NCI-H2196 (cell line): ENCODE measurements at regions not wholly inside any gene's neighbourhood (a gene's known extent, or its start where the extent isn't known, plus 50 kb on each side); places are given as distances from the start of the nearest gene placed in this dataset.
"Not testable (repeated sequence)": the region's sequence is repeated elsewhere in the genome, so short reads cannot be mapped to it uniquely, and the experiment has no call there.

Experiments
- DNase-seq: peaks from one replicate; lab custom pipeline; 2025; ENCODE audit not compliant: unreplicated experiment; lab: John Stamatoyannopoulos, UW

DNA sequence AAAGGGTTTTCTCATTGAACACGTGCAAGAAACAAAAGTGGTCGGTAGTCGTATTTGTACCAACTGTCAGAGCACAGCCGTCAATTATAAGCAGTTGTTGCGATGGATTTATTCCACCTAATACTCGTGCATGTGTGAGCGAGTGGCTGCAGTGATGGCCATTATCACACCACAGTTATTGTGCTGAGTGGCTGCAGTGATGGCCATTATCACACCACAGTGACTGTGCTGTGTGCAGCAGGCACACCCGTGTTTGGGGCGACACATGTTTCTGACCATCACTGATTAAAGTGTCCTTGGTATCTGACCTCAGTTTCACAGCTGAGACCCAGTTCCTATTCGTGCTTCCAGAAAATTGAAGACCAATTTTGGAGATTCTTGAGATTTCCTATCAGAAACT lies 142.9 kb upstream of the PFKP start:
- no peak for DNase-seq

DNA sequence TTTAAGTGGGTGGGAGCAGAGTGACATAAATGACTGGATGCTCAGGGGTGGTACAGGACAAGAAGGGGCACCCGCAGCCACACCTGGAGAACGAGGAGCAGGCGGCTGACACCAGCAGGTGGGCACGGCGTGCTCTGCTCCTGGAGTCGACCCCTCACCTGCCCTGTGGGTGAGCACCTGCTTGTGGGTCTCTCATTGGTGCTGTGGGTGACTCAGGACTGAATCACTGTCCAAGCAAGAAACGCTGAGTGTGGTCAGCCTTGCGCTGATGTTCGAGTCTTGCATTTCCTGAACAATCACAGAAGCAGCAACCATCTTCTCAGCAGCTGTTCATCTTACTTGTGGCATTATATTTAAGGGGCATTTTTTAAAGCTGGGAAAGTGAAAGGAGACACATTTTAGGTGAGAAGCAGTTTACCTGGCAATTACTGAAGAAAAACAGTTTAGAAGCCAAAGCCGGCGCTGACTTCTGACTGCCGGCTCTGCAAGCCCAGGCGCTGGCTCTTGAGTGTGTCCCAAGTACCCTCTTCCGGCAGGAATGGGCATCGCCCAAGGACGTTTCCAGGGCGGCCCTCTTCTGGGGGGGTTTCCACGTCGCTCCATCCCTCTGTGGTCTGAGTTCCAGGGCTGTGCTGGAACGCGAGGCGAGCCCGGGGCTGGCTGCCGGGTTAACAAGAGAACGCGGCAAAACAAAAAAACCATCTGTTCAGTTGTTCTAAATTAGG lies 145.2 kb upstream of the PFKP start:
- no peak for DNase-seq

DNA sequence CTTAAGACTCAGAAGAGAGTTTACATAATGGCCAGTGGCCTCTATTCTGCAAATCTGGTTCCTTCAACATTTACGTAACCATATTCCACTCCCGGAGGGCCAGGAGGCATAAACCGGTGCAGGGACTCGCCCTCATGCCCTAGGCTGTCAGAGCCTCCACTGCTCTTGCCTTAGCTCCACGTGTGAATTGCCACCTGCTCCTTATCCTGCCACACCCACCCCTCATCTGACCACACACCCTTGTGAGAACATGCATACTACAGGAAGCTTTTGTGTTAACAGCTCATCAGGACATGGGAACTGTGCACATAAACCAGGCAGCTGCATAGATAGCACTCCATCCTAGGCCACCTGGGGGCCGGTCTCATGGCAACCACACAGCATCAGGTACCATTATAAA lies 146.7 kb upstream of the PFKP start:
- DNase-seq, result no peak

DNA sequence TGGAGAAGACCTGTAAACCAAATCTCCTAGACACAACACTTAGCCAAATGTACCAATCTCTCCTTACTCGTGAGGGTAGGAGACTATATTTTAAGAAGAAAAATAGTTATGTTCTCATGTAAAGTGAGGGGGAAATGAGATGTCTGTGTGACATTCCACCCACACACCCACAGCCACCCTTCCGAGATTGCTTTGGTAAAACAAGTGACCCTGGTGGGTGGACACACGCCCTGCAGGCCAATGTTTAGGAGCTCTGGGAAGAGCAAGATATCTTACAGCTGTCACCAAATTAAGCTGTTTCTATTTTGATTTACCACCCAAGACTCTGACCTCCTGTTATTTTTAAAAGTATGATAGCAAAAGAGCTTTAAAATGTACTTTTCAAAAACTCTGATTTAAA lies 147.2 kb upstream of the PFKP start:
- DNase-seq, result no peak

DNA sequence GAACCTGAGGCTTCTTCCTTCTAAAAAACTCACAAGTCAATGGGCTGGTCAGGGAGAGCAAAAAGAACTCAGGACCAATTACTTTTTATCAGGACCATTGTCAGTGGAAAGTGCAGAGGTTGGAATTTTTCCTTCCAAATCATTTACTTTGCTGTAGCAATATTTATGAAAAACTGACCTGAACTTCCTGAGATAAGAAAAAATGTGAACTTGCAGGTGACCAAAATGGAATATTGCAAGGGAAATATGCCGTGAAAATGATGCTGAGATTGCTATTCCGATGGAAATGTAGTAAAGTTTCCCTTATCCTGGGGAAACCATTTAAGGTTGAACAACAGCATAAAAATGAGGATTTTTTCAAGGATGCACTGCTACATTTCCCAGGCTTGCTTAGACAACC lies 148.3 kb upstream of the PFKP start:
- DNase-seq, result no peak

DNA sequence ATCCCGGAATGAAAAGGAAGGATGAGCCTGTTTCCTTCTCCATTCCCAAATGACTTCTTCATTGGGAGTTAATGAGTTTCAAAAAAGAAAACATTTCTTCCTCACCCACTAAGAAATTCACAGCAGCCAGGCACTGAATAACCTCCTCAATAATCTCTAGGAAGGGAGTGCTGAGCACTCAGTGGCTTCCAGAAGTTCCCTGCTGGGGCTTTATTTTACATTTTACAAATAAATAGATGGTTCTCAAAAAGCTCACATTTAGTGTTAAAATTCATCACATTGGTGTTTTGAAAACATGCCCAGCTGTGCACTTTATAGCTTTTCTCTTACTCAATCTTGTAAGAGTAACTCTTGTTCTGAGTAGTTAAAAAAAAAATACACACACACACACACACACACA lies 148.9 kb upstream of the PFKP start:
- DNase-seq, result no peak

DNA sequence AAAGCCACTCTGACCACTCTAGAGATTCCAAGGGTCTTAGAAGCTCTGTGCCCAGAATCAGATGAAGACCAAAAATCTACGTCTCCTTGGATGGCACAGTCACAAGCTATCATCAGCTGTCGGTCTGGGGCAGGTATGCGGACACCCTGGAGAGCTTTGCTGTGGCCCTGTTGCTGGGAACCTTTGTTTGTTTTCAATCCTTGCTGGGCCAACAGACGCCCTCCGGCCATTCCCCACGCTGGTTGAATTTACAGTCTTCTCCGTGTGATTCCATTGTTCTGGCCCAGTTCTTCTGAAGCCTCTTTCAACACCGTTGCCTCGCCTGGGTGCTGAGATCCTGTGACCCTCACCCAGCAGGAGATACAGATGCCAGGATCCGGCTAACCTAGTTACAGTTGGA lies 149.4 kb upstream of the PFKP start:
- DNase-seq, result no peak

DNA sequence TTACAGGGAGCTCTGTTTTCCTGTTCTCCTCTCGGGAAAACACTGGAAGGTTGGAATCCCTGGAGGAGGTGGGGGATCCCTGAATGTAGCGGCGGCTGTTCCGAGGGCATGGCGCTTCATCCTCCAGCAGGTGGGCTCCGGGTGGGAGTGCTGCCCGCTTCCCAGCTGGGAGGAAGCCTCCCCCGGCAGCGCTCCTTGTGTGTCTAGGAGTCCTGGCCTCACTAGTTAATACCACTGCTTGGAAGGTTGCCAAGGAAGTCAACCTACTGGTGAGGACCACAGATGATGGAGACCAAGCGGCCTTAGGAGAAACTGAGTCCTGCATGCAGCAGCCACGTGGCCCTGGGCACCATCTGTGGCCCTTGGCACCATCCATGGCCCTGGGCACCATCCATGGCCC lies 151.9 kb upstream of the PFKP start:
- no peak for DNase-seq

DNA sequence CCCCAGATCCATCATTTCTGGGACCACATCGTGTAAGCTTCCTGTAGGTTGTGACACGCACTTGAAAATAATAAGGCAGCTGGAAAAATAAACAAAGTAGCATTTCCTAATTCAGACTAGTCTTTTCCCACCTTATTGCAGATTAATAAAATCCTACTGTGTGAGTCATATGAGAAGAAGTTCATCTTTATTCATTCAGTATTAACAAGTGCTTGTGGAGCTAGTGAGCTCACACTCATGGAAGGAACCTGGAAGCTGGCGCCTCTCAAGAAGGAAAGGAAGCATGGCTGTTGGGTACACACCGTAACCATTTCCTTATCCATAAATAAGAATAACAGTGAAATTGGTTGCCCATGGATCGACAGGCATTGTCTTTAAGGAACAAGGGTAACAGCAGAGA lies 152.6 kb upstream of the PFKP start:
- DNase-seq, result no peak

DNA sequence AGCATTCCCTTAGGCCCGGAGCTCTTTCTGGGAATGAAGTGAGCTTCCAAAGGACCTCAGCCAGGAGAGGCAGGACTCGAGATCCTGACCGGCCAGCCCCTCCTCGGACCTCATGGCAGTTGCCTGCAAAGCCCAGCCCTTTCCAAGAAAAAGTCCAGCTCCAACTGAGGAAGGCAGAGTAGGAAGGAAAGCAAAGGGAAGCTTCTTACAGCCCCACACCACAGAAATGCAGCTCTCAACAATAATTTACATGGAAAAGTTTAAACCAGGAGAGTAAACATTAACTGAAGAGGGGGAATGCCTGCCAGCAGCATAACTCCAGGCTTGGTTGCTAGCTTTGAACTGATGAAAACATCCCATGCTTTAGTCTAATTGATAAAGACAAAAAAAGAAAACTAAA lies 153.9 kb upstream of the PFKP start:
- DNase-seq, result no peak

DNA sequence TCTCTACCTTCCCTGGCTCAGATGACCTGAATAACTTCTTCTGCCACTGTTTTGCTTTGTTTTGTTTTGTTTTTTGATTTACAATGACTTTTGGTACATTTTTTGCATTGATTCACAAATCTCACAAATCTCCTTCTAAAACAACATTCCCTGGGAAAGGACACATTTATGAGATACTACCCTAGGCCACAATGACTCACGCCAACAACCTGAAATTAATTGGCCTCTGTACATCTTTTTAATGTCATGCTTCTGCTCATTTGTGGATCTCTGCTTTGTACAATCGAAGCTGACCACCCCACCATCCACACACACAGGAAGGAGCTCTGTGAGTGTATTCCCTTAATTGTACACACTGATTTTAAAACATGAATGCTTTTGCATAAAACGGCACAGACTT lies 156.7 kb upstream of the PFKP start:
- DNase-seq, result no peak

DNA sequence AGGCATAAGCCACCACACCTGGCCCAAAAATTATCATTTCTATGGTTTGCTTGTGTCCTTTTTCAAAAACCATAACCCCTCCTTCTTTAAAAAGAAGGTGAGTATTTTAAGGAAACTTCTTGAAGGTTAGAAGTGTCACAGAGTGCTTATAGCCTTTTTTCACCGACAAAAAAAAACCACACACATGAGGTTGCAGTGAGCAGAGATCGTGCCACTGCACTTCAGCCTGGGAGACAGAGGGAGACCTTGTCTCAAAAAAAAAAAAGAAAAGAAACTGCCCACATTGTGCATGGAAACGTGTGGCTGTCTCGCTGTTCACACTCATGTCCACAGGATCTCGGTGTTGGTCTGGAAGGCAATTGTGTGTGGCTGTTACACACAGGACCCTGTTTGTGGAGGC lies 157.4 kb upstream of the PFKP start:
- DNase-seq, result no peak

DNA sequence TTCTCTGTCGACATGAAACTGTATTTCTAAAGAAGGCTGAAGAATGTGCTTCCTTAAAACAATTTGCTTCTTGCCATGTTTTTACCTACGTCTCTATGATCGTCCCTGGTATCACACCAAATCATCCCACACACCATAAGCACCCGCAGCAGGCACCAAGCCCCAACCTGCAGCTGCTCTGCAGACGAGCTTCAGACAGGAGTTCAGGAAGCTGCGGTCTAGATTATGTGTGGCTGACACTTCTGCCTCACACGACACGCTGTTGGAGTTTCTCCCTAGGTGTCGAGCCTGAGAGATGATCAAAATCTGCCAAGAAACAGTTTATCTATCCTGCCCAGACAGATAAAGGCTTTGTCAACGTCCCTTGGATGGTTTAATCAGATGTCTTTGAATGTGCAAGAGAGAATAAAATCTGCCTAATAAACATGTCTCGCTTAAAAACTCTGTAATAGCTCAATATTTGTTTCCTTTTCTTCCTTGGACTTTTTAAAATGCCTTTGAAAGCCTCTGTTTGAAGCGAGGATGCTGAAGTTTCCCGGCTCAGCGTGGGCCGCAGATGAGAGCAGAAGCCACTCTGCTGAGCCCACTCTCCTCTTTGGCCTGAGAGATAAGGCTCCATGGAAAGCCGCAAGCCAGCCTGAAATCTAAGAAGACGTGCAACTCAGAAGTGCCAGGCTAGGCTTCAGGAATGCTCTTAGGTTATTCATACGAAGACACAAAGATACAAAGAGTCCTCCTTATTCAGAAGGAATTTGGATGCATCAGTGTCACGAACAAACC lies 158.3 kb upstream of the PFKP start:
- DNase-seq, result no peak

DNA sequence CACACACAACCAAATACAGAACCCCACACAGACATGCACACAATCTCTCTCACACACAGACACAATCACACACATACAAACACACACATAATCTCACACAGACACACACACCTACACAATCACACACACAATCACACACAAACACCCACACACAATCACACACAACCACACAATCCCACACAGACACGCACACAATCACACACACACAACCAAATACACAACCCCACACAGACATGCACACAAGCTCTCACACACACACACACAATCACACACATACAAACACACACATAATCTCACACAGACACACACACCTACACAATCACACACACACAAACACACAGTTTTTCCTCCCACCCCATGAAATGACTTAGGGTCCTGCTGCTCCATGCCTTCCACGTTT lies 160.4 kb upstream of the PFKP start:
- DNase-seq, result no peak

DNA sequence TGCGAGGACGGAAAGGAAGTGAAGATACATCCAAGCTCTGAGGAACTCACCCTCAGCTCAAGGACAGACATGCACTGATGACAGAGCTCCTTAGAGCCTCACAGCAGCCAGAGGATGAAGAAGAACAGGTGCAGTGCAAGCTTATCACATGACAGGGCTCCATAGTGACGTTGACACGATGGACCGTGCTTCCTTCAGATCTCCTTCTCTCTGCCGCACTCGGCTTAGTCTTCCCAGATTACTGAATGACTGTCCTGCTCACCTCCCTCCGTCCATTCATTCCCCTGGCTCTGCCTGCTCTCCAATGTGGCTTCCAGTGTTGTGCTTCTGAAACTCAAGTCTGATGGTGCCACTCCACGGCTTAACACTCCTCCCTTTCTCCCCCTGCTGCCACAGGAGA lies 161.5 kb upstream of the PFKP start:
- no peak for DNase-seq

DNA sequence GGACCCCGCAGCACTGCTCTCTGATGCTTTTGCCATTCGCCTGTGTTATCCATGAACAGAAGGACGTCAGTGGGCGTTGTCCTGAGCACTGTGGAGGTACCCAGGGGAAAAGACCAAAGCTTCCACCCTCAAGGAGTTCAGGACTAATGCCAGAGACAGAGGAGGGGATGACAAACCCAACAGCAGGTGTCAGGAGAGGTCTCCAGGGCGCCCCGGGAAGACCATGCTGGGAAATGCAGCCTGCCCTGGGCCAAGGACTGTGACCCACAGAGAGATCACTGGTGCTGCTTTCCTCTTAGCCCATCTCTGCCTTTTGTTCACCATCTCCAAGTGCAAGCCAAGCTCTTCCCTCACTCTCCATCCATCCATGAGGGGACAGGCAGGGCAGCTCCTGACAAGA lies 166.8 kb upstream of the PFKP start:
- no peak for DNase-seq

DNA sequence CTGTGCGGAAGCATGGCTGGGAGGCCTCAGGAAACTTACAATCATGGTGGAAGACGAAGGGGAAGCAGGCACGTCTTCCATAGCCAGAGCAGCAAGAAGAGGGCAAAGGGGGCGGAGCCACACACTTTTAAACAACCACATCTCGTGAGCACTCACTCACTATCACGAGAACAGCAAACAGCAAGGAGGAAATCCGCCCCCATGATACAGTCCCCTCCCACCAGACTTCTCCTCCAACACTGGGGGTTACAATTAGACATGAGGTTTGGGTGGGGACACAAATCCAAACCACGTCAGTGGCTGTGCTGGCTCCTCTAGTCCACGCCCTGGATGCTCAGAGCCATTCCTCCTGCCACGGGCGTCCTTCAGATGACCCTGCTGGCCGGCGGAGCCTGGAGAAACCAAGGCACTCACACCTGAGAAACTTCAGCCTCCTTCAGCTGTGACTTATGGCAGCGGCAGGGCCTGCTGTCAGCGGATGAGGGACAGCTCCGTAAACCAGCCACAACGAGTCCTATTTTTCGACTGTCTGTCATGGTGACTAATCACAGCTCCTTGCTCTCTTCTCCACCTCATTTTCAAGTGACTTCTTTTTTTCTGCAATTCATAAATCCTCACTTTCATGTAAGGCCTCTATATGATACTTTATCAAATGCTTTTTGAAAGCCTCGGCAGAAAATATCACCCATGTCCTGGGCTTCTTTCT lies 167.9 kb upstream of the PFKP start:
- DNase-seq, result no peak

DNA sequence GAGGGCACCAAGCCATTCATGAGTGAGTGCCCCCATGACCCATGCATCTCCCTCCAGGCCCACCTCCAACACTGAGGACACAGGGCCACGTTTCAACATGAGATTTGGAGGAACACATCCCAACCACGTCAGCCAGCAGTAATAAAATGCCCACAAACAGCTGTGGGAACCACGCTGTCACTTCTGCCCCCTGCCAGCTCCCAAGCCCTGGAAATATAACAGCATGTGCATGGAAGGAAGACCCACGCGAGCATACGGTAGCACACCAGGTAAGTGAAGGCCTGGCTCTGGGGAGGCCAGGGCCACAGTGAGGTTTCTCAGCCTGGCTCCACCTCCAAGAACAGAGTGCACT lies 168.9 kb upstream of the PFKP start:
- no peak for DNase-seq

DNA sequence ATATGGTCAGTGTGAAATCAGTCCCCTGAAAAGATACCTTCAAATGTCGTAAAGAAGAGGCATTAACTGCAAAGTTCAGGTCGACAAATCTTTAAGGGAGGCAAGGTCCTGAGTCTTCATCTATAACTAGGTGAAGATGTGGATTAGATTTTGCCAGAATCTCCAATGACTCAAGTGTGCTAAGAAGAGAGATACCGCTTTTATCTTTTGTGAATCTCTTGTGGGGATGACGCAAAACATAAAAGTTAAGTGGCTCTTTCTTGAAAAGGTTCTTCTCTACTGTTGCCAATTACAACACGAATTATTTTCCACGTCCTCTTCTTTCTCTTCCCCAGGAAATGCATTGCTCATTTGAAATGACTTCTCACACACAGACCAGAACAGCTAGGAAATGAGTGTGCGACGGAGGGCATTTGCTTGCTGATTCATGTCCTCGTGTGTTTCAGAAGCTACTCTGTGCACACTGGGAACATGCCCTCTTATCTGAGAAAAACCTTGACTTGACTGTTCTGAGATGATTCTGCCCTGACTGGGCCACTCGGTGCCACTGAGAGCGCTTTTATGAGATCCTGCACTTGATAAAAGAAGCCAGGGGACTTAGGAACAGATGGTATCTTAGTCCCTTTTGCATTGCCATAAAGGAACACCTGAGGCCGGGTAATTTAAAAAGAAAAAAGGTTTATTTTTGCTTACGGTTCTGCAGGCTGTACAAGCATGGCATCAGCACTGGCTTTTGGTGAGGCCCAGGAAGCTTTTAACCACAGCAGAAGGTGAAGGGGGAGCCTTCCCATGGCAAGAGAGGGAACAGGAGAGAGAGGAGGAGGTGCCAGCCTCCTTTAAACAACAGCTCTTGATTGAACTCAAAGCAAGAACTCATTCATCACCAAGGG lies 169.5 kb upstream of the PFKP start:
- DNase-seq, result no peak

DNA sequence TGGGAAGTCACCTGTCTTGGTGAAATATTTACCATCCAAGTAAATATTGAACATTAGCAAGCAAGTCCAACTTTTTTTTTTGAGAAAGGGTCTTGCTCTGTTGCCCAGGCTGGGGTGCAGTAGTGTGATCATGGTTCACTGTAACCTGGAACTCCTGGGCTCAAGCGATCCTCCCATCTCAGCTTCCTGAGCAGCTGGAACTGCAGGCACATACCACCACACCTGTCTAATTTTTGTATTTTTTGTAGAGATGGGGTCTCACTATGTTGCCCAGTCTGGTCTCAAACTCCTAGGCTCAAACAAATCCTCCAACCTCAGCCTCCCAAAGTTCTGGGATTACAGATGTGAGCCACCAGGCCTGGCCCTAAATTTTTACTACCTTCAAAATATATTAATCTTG lies 171.0 kb upstream of the PFKP start:
- not testable (repeated sequence) for DNase-seq

DNA sequence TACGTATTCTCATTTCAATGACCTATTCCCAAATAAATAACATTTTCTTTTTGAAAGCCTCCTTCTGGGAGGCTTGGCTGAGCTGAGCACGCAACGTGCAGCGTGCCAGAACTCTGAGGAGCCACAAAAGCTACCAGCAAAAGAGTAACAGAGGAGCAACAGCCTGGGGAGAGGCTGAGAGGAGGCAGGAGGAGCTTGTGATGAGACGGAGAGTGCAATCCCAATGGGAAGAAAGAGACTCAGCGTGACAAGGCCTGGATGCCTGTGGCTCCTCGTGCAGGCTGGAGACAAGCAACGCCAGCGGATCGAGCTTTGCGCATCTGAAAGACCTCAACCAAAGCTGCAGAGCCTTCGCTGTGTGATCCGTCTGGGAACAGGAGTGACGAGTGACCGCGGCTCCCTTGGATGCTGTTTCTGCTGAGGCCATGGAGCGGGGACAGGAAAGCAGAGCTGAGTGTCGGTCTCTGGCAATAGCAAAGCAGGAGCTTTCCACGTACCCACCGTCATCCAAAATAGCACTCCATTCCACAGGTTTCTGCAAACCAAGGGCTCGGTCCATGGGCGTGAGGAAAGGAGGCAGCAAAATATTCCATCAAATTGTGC lies 171.7 kb upstream of the PFKP start:
- no peak for DNase-seq
